OCI-LY1 (cell line): ENCODE measurements at regions not wholly inside any gene's neighbourhood (a gene's known extent, or its start where the extent isn't known, plus 50 kb on each side); places are given as distances from the start of the nearest gene placed in this dataset.

Experiments used
- H2AFZ ChIP-seq: fragments of 200-600 bp; sonication (generic), shearing (Covaris generic); 2 replicates; pipeline ENCODE4 v1.6.0; 2014; ENCODE audit warnings: antibody characterized with exemption, mild to moderate bottlenecking, low read length
- H3F3A ChIP-seq: fragments of 200-600 bp; sonication (generic), shearing (Covaris generic); 2 replicates; pipeline ENCODE4 v1.6.0; 2014; ENCODE audit warnings: mild to moderate bottlenecking, antibody characterized with exemption, low read length, moderate library complexity; ENCODE audit not compliant: insufficient read depth
- H3K27ac ChIP-seq: fragments of 200-600 bp; sonication (generic); 2 replicates; pipeline ENCODE4 v1.5.1; 2014; ENCODE audit warnings: low read length, mixed run types, mild to moderate bottlenecking, low read depth; ENCODE audit not compliant: poor library complexity, severe bottlenecking
- H3K27me3 ChIP-seq: fragments of 200-600 bp; sonication (generic); 2 replicates; pipeline ENCODE4 v1.6.0; 2014; ENCODE audit warnings: antibody characterized with exemption, mild to moderate bottlenecking, low read length, moderate library complexity; ENCODE audit not compliant: insufficient read depth
- H3K36me3 ChIP-seq: fragments of 200-600 bp; sonication (generic); 2 replicates; pipeline ENCODE4 v1.6.1; 2014; ENCODE audit warnings: mild to moderate bottlenecking, antibody characterized with exemption, low read length, moderate library complexity, mixed read lengths; ENCODE audit not compliant: insufficient read depth
- H3K4me1 ChIP-seq: fragments of 200-600 bp; sonication (generic); 2 replicates; pipeline ENCODE4 v1.5.1; 2014; ENCODE audit warnings: mild to moderate bottlenecking, low read length, moderate library complexity; ENCODE audit not compliant: insufficient read depth, severe bottlenecking
- H3K4me2 ChIP-seq: fragments of 200-600 bp; sonication (generic), shearing (Covaris generic); 2 replicates; pipeline ENCODE4 v1.6.1; 2014; ENCODE audit warnings: low read length
- H3K4me3 ChIP-seq: fragments of 200-600 bp; sonication (generic); 2 replicates; pipeline ENCODE4 v1.5.1; 2014; ENCODE audit warnings: low read length, low read depth, mild to moderate bottlenecking, mixed read lengths; ENCODE audit not compliant: poor library complexity, severe bottlenecking
- H3K79me2 ChIP-seq: fragments of 200-600 bp; shearing (Covaris generic); 2 replicates; pipeline ENCODE4 v1.6.1; 2016; ENCODE audit warnings: mixed run types, low read length, mixed read lengths; ENCODE audit not compliant: insufficient read depth
- H3K9ac ChIP-seq: fragments of 200-600 bp; sonication (generic), shearing (Covaris generic); 2 replicates; pipeline ENCODE4 v1.6.1; 2014; ENCODE audit warnings: mild to moderate bottlenecking, low read length, mixed read lengths
- H3K9me2 ChIP-seq: fragments of 200-600 bp; sonication (generic), shearing (Covaris generic); 2 replicates; pipeline ENCODE4 v1.6.1; 2014; ENCODE audit warnings: low read depth, mild to moderate bottlenecking, low read length, mixed read lengths
- H3K9me3 ChIP-seq: fragments of 200-600 bp; shearing (Covaris generic); 2 replicates; pipeline ENCODE4 v1.6.1; 2014; ENCODE audit warnings: low read length, mixed read lengths
- H4K20me1 ChIP-seq: fragments of 200-600 bp; sonication (generic), shearing (Covaris generic); 2 replicates; pipeline ENCODE4 v1.6.0; 2016; ENCODE audit warnings: mild to moderate bottlenecking, low read length; ENCODE audit not compliant: insufficient read depth
- EZH2 ChIP-seq: fragments of 200-600 bp; sonication (generic), shearing (Covaris generic); IDR thresholded peaks from 2 replicates; pipeline ENCODE4 v1.8.0; 2017; ENCODE audit warnings: borderline replicate concordance, mixed run types, mild to moderate bottlenecking, antibody characterized with exemption, low read length, moderate library complexity, mixed read lengths
- TF ChIP-seq, protein P1 (sequence below): fragments of 200-600 bp; sonication (generic), shearing (Covaris generic); IDR thresholded peaks from 2 replicates; pipeline ENCODE4 v1.5.1; 2017; ENCODE audit warnings: mild to moderate bottlenecking, antibody characterized with exemption, low read length, moderate library complexity, mixed read lengths

DNA sequence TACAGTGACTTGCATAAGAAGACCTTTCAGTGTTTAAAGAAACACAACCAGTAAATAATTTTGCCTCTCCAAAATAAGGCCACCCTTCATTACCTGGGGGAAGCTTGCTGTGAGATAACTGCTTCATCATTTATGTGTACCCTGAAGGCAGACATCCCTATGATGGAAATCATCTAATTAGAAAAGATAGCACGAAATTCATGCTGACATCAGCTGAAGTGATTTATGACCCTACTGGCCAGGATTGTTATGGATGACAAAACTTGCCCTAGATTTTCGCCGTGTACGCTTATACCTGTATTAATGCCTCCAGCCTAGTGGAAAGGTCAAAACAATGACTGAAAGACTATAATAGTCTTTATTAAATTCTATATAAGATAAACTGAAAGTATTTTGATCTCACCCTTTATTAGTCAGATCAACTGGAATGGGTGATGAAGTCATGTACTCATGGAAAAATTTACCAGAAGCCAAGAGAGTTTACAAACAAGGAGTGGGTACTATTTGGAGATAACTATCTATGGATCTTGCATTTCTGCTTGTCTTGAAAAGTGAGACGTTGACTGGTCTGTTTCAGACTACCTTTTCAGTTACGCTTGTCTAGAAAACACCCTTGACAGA lies 114.2 kb downstream of the PPP1R3A start:
- Histone ChIP-seq H3K9ac (no peak overlapping the region), H3F3A (no peaks in the 10 kb centered on the region), H3K27me3 (no peaks in the 10 kb centered on the region), H3K27ac (no peak overlapping the region), H3K4me3 (no peak overlapping the region), H2AFZ (no peak overlapping the region), H3K79me2 (no peaks in the 10 kb centered on the region), H3K4me1 (no peaks in the 10 kb centered on the region), H3K9me3 (no peaks in the 10 kb centered on the region), H3K9me2 (no peaks in the 10 kb centered on the region), H3K4me2 (no peak overlapping the region), H3K36me3 (no peaks in the 10 kb centered on the region), H4K20me1 (no peaks in the 10 kb centered on the region)
- TF ChIP-seq, protein P1, sequence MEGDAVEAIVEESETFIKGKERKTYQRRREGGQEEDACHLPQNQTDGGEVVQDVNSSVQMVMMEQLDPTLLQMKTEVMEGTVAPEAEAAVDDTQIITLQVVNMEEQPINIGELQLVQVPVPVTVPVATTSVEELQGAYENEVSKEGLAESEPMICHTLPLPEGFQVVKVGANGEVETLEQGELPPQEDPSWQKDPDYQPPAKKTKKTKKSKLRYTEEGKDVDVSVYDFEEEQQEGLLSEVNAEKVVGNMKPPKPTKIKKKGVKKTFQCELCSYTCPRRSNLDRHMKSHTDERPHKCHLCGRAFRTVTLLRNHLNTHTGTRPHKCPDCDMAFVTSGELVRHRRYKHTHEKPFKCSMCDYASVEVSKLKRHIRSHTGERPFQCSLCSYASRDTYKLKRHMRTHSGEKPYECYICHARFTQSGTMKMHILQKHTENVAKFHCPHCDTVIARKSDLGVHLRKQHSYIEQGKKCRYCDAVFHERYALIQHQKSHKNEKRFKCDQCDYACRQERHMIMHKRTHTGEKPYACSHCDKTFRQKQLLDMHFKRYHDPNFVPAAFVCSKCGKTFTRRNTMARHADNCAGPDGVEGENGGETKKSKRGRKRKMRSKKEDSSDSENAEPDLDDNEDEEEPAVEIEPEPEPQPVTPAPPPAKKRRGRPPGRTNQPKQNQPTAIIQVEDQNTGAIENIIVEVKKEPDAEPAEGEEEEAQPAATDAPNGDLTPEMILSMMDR, result no peak
- TF ChIP-seq EZH2, result no peak

- Histone ChIP-seq H3K36me3 (no peaks in the 10 kb centered on the region), H3K4me2 (no peak overlapping the region), H3K9me2 (no peaks in the 10 kb centered on the region), H3K4me3 (no peak overlapping the region), H3K4me1 (no peaks in the 10 kb centered on the region), H3K27ac (no peak overlapping the region), H3K9ac (no peak overlapping the region), H2AFZ (no peak overlapping the region), H4K20me1 (no peaks in the 10 kb centered on the region), H3K79me2 (no peaks in the 10 kb centered on the region), H3F3A (no peaks in the 10 kb centered on the region), H3K27me3 (no peaks in the 10 kb centered on the region), H3K9me3 (no peaks in the 10 kb centered on the region)
- TF ChIP-seq, protein P1, result no peak
- no peak for TF ChIP-seq EZH2
Measured at GRCh38 chr7:113801751-113802150, 117.1 kb downstream of the PPP1R3A start.

GRCh38 chr7:113800826-113801225 lies 118.0 kb downstream of the PPP1R3A start:
- no peaks in the 10 kb centered on the region for H3K9me2 ChIP-seq
- no peak overlapping the region for H3K4me3 ChIP-seq
- H3K27me3 ChIP-seq, result no peaks in the 10 kb centered on the region
- no peak overlapping the region for H2AFZ ChIP-seq
- no peak overlapping the region for H3K4me2 ChIP-seq
- no peaks in the 10 kb centered on the region for H4K20me1 ChIP-seq
- no peaks in the 10 kb centered on the region for H3F3A ChIP-seq
- no peaks in the 10 kb centered on the region for H3K36me3 ChIP-seq
- TF ChIP-seq, protein P1, result no peak
- TF ChIP-seq EZH2, result no peak
- H3K9me3 ChIP-seq, result no peaks in the 10 kb centered on the region
- no peak overlapping the region for H3K9ac ChIP-seq
- H3K27ac ChIP-seq, result no peak overlapping the region
- H3K79me2 ChIP-seq, result no peaks in the 10 kb centered on the region
- no peaks in the 10 kb centered on the region for H3K4me1 ChIP-seq
